Panc1 (cell line): ENCODE measurements at regions not wholly inside any gene's neighbourhood (a gene's known extent, or its start where the extent isn't known, plus 50 kb on each side); places are given as distances from the start of the nearest gene placed in this dataset.

Source experiments
- ATAC-seq: fragments of 200-7000 bp; cut with Tn5 transposase; 2 replicates; pipeline ENCODE4 v1.9.1; 2020; ENCODE audit warnings: mild to moderate bottlenecking, moderate library complexity
- BruUV-seq: library from RNA; stranded (reverse); fragments of 400-500 nt; replicated peaks from 2 replicates; lab custom pipeline; 2021; lab: Mats Ljungman, UMichigan
- CTCF ChIA-PET: fragments of 300-600 bp; sonication (Branson Sonifier 250); formaldehyde crosslinking; loops from one replicate; lab custom pipeline; 2022; ENCODE audit warnings: antibody characterized with exemption; lab: Charles Lee
- POLR2A ChIA-PET: fragments of 300-600 bp; sonication (Branson Sonifier 250); formaldehyde crosslinking; loops from one replicate; lab custom pipeline; 2022; ENCODE audit warnings: antibody characterized with exemption; lab: Charles Lee
- DNase-seq: peaks from one replicate; pipeline ENCODE4 v3.0.0-alpha.2; 2010; ENCODE audit warnings: low read depth, low spot score
- H3K27ac ChIP-seq: 2 replicates; pipeline ENCODE4 v1.5.1; 2011; ENCODE audit warnings: mild to moderate bottlenecking, low read length, inconsistent platforms
- H3K27me3 ChIP-seq: fragments of 200-500 bp; sonication (Bioruptor generic); 2 replicates; pipeline ENCODE4 v1.6.0; 2014; ENCODE audit warnings: low read length, inconsistent platforms; ENCODE audit not compliant: control insufficient read depth, insufficient read depth
- H3K36me3 ChIP-seq: fragments of 200-500 bp; sonication (Bioruptor generic); 2 replicates; pipeline ENCODE4 v1.5.1; 2014; ENCODE audit warnings: inconsistent platforms, mild to moderate bottlenecking, low read length, moderate library complexity; ENCODE audit not compliant: control insufficient read depth, insufficient read depth
- H3K4me1 ChIP-seq: 2 replicates; pipeline ENCODE4 v1.5.1; 2011; ENCODE audit warnings: inconsistent platforms, mild to moderate bottlenecking, low read length, moderate library complexity; ENCODE audit not compliant: control insufficient read depth, insufficient read depth
- H3K4me3 ChIP-seq, 2 experiments: 2 replicates each; pipeline ENCODE4 v1.5.1; 2011 to 2012; ENCODE audit warnings: low read depth in 2 of 2, low read length in 2 of 2, mild to moderate bottlenecking in 2 of 2, inconsistent platforms in 1 of 2, moderate library complexity in 1 of 2
- H3K9me3 ChIP-seq: fragments of 200-500 bp; sonication (Bioruptor generic); 2 replicates; pipeline ENCODE4 v1.5.1; 2014; ENCODE audit warnings: low read depth, mild to moderate bottlenecking, inconsistent platforms, low read length, moderate library complexity; ENCODE audit not compliant: control insufficient read depth, insufficient read depth
- CTCF ChIP-seq: fragments of 450-650 bp; IDR thresholded peaks from 2 replicates; pipeline ENCODE4 v1.5.1; 2017; ENCODE audit warnings: mild to moderate bottlenecking
- POLR2AphosphoS5 ChIP-seq: IDR thresholded peaks from 2 replicates; pipeline ENCODE4 v1.6.1; 2012; ENCODE audit warnings: mild to moderate bottlenecking, low read depth, low read length, moderate library complexity
- REST ChIP-seq, 2 experiments: IDR thresholded peaks; 2 replicates each; pipeline ENCODE4 v1.6.1; 2011 to 2012; ENCODE audit warnings: low read depth in 2 of 2, control low read depth in 1 of 2, low read length in 1 of 2, mild to moderate bottlenecking in 1 of 2, moderate library complexity in 1 of 2; ENCODE audit not compliant: insufficient read depth in 1 of 2
- SIN3A ChIP-seq: IDR thresholded peaks from 2 replicates; pipeline ENCODE4 v1.6.1; 2012; ENCODE audit warnings: low read depth, mild to moderate bottlenecking, low read length, moderate library complexity, borderline replicate concordance; ENCODE audit not compliant: insufficient read depth
- TCF7L2 ChIP-seq: IDR thresholded peaks from 2 replicates; pipeline ENCODE4 v1.6.1; 2011; ENCODE audit warnings: mild to moderate bottlenecking, low read depth, low read length, inconsistent platforms
- in situ Hi-C: cut with HindIII; loops from 2 replicates; pipeline ENCODE4 v1.10.0; 2016; ENCODE audit warnings: low sequenced_read_pairs, low pct_unique_long_range_greater_than_20kb
- intact Hi-C: fragments of 100-400 bp; cut with micrococcal nuclease; formaldehyde crosslinking; loops from one replicate; pipeline ENCODE4 v1.10.0; 2022; ENCODE audit not compliant: unreplicated experiment

DNA sequence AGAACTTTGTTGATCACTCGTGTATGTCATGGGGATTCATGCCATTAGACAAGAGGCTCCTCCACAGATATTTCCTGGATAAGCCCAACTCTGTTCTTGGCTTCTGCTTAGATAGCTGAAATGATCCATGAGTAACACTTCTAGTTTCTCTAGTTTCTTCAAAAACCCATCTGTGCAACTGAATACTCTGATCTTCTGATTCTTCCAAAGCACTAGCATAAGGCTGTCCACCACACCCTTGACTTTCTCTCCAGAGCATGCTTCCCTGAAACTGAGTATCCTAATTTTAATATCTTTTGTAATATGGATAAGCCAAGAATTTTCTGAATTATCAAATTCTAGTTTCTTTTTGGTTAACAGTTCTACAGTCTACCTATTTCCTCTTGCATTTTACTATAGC, 118.6 kb upstream of the TAPT1 start:
- DNase-seq (no peak), ATAC-seq (no peak)
- no peaks in the 10 kb centered on the region for H3K36me3 ChIP-seq
- BruUV-seq = no TSS peak
- ChIA-PET POLR2A (no interaction called here), CTCF (no interaction called here)
- in situ Hi-C loops (no loop called here), intact Hi-C loops (no loop called here)
- TF ChIP-seq TCF7L2 (no peak), CTCF (no peak), POLR2AphosphoS5 (no peak), REST (IDR thresholded peaks at IDR 0.05; ENCODE audit: insufficient read depth in 1 of 2, low read depth in 2 of 2, low read length in 1 of 2) (no peak), SIN3A (no peak)
- no peak overlapping the region for H3K4me3 ChIP-seq
- no peak overlapping the region for H3K27ac ChIP-seq
- no peaks in the 10 kb centered on the region for H3K9me3 ChIP-seq
- no peaks in the 10 kb centered on the region for H3K27me3 ChIP-seq
- H3K4me1 ChIP-seq = no peaks in the 10 kb centered on the region

- BruUV-seq = no TSS peak
- no peak overlapping the region for H3K27ac ChIP-seq
- no peak overlapping the region for H3K4me3 ChIP-seq
- TF ChIP-seq SIN3A (no peak), CTCF (no peak), REST (IDR thresholded peaks at IDR 0.05; ENCODE audit: insufficient read depth in 1 of 2, low read depth in 2 of 2, low read length in 1 of 2) (no peak), POLR2AphosphoS5 (no peak), TCF7L2 (no peak)
- intact Hi-C loops = no loop called here
- H3K36me3 ChIP-seq = no peaks in the 10 kb centered on the region
- CTCF ChIA-PET = no interaction called here
- DNase-seq = no peak
- no peak for ATAC-seq
- in situ Hi-C loops = no loop called here
- POLR2A ChIA-PET = no interaction called here
- H3K27me3 ChIP-seq = no peaks in the 10 kb centered on the region
- H3K9me3 ChIP-seq = no peaks in the 10 kb centered on the region
- H3K4me1 ChIP-seq = no peaks in the 10 kb centered on the region
Observed at GRCh38 chr4:16337936-16338335, 111.7 kb upstream of the TAPT1 start.
